Left lobe of liver (tissue), 2 donors: ENCODE measurements at regions not wholly inside any gene's neighbourhood (a gene's known extent, or its start where the extent isn't known, plus 50 kb on each side); places are given as distances from the start of the nearest gene placed in this dataset.
A peak's percentile ranks its signal among the peaks of the same experiment; 100 is the strongest.
"Not testable (repeated sequence)": the region's sequence is repeated elsewhere in the genome, so short reads cannot be mapped to it uniquely, and the experiment has no call there.

Experiments used
- ATAC-seq: fragments of 200-7000 bp; cut with Tn5 transposase; one replicate; pipeline ENCODE4 v1.9.1; 2020; ENCODE audit warnings: mild to moderate bottlenecking, moderate library complexity
- DNase-seq: peaks from one replicate; pipeline ENCODE4 v3.0.0-alpha.2; 2020; ENCODE audit warnings: low spot score
- donor health status: DM: no; HTN: no; CAD: no; lungs with moderate emphysema.
- donor health status: DM: no; HTN: yes; CAD: no.

GRCh38 chr10:78096486-78096885 is 62.8 kb downstream of the RPS24 start:
- not testable (repeated sequence) for ATAC-seq

GRCh38 chr10:78102593-78102992 is 68.9 kb downstream of the RPS24 start:
- not testable (repeated sequence) for ATAC-seq

More at GRCh38 chr10:78096486-78096885, 62.8 kb downstream of the RPS24 start:
- not testable (repeated sequence) for DNase-seq

GRCh38 chr10:78109210-78109609 is 75.5 kb downstream of the RPS24 start:
- DNase-seq: no peak
- ATAC-seq: no peak

More at GRCh38 chr10:78102593-78102992, 68.9 kb downstream of the RPS24 start:
- DNase-seq: not testable (repeated sequence)

GRCh38 chr10:78115135-78115853 is 81.6 kb downstream of the RPS24 start:
- DNase-seq (no peak), ATAC-seq (no peak)

GRCh38 chr10:78116361-78116760 is 82.7 kb downstream of the RPS24 start:
- ATAC-seq (no peak), DNase-seq (no peak)

- ATAC-seq (no peak), DNase-seq (no peak)
Observed at GRCh38 chr10:78118591-78118990, 84.9 kb downstream of the RPS24 start.

- ATAC-seq: no peak
Observed at GRCh38 chr10:78121801-78122200, 88.1 kb downstream of the RPS24 start.

GRCh38 chr10:78124167-78124566 is 90.5 kb downstream of the RPS24 start:
- DNase-seq: no peak

More at GRCh38 chr10:78121801-78122200, 88.1 kb downstream of the RPS24 start:
- DNase-seq: no peak

GRCh38 chr10:78129211-78129610 is 95.5 kb downstream of the RPS24 start:
- ATAC-seq: no peak
- DNase-seq: no peak

More at GRCh38 chr10:78124167-78124566, 90.5 kb downstream of the RPS24 start:
- no peak for ATAC-seq

- DNase-seq (no peak), ATAC-seq (no peak)
Observed at GRCh38 chr10:78130966-78131710, 97.5 kb downstream of the RPS24 start.

- ATAC-seq (no peak), DNase-seq (no peak)
Observed at GRCh38 chr10:78134773-78135306, 101.2 kb downstream of the RPS24 start.

GRCh38 chr10:78137147-78137546 is 103.5 kb downstream of the RPS24 start:
- DNase-seq (no peak), ATAC-seq (no peak)

- DNase-seq (no peak), ATAC-seq (peak; percentile 46)
Observed at GRCh38 chr10:78139341-78139740, 105.7 kb downstream of the RPS24 start.

GRCh38 chr10:78140066-78140630 is 106.5 kb downstream of the RPS24 start:
- DNase-seq: no peak
- no peak for ATAC-seq

- ATAC-seq (no peak), DNase-seq (no peak)
Observed at GRCh38 chr10:78143576-78143975, 109.9 kb downstream of the RPS24 start.

GRCh38 chr10:78146200-78146599 is 112.5 kb downstream of the RPS24 start:
- DNase-seq (no peak), ATAC-seq (no peak)

- DNase-seq (no peak), ATAC-seq (no peak)
Observed at GRCh38 chr10:78147202-78147601, 113.5 kb downstream of the RPS24 start.

- no peak for DNase-seq
- ATAC-seq: no peak
Observed at GRCh38 chr10:78148216-78148960, 114.7 kb downstream of the RPS24 start.

GRCh38 chr10:78148961-78149612 is 115.4 kb downstream of the RPS24 start:
- no peak for DNase-seq
- ATAC-seq: no peak

GRCh38 chr10:78150756-78151155 is 117.1 kb downstream of the RPS24 start:
- DNase-seq (no peak), ATAC-seq (no peak)
